K562 (cell line): ENCODE measurements at regions not wholly inside any gene's neighbourhood (a gene's known extent, or its start where the extent isn't known, plus 50 kb on each side); places are given as distances from the start of the nearest gene placed in this dataset.

Experiments used
- ATAC-seq: fragments of 200-7000 bp; cut with Tn5 transposase; 3 replicates; pipeline ENCODE4 v1.9.1; 2020; ENCODE audit warnings: moderate library complexity
- BruUV-seq: library from RNA; stranded (reverse); fragments of 400-500 nt; replicated peaks from 2 replicates; lab custom pipeline; 2021; lab: Mats Ljungman, UMichigan
- CTCF ChIA-PET: fragments of 300-600 bp; formaldehyde crosslinking; extraction: SDS; loops from one replicate; lab custom pipeline; 2021; ENCODE audit warnings: low intra/inter-chr PET ratio; lab: Yijun Ruan, JAX
- POLR2A ChIA-PET: fragments of 300-600, 350-650 bp; sonication (Branson Sonifier 250); formaldehyde crosslinking; extraction: SDS; loops from one replicate; lab custom pipeline; 2021; ENCODE audit warnings: antibody characterized with exemption, inconsistent platforms; lab: Yijun Ruan, JAX
- DNase-seq, 4 experiments: peaks; one replicate each; pipeline versions ENCODE4 v3.0.0 to v3.0.0-alpha.2; 2011 to 2018; ENCODE audit warnings: low spot score in 3 of 4, mixed read lengths in 3 of 4; ENCODE audit errors: extremely low read depth in 1 of 4
- FAIRE-seq: peaks from 2 replicates; lab custom pipeline; 2011; peaks lifted over from hg19 to GRCh38; lab: Jason Lieb, UNC
- H2AFZ ChIP-seq: 2 replicates; pipeline ENCODE4 v1.6.0; 2011; ENCODE audit warnings: low read depth, low read length, control low read depth, inconsistent platforms
- H3K27ac ChIP-seq: fragments of 200-600 bp; 3 replicates; pipeline ENCODE4 v1.8.0; 2011; ENCODE audit warnings: low read depth, mild to moderate bottlenecking, control low read depth, inconsistent platforms, low read length, moderate library complexity, mixed read lengths; ENCODE audit errors: extremely low read depth
- H3K27me3 ChIP-seq, 2 experiments: fragments of 300-600 bp in 1 of 2; 2 replicates in 1 of 2; 3 replicates in 1 of 2; pipeline versions ENCODE4 v1.6.0 to v1.8.0; 2011; ENCODE audit warnings: inconsistent platforms in 2 of 2, low read length in 2 of 2, mild to moderate bottlenecking in 1 of 2, mixed read lengths in 1 of 2, moderate library complexity in 1 of 2; ENCODE audit not compliant: control insufficient read depth in 2 of 2, insufficient read depth in 2 of 2
- H3K36me3 ChIP-seq: fragments of 300-600 bp; 3 replicates; pipeline ENCODE4 v1.8.0; 2011; ENCODE audit warnings: mild to moderate bottlenecking, low read length, inconsistent platforms; ENCODE audit not compliant: control insufficient read depth, insufficient read depth
- H3K4me1 ChIP-seq, 2 experiments: fragments of 200-600 bp in 1 of 2; replicated peaks in 1 of 2; 2 replicates in 1 of 2; 3 replicates in 1 of 2; pipeline versions ENCODE4 v1.5.1 to v1.8.0; 2011; ENCODE audit warnings: inconsistent platforms in 2 of 2, low read length in 2 of 2, mild to moderate bottlenecking in 1 of 2, mixed read lengths in 1 of 2, moderate library complexity in 1 of 2; ENCODE audit not compliant: control insufficient read depth in 2 of 2, insufficient read depth in 2 of 2
- H3K4me2 ChIP-seq: 2 replicates; pipeline ENCODE4 v1.6.1; 2011; ENCODE audit warnings: low read length, control low read depth, inconsistent platforms, mixed read lengths; ENCODE audit not compliant: insufficient read depth
- H3K4me3 ChIP-seq: fragments of 200-600 bp; sonication (generic), shearing (Covaris generic); 2 replicates; pipeline ENCODE4 v1.5.1; 2016; ENCODE audit warnings: control low read depth, inconsistent platforms
- H3K79me2 ChIP-seq: fragments of 200-600 bp; 3 replicates; pipeline ENCODE4 v1.8.0; 2011; ENCODE audit warnings: low read length, inconsistent platforms; ENCODE audit not compliant: control insufficient read depth, insufficient read depth
- H3K9ac ChIP-seq, 2 experiments: 2 replicates each; pipeline versions ENCODE4 v1.6.0 to v1.6.1; 2011; ENCODE audit warnings: low read depth in 2 of 2, low read length in 2 of 2, control low read depth in 1 of 2, inconsistent platforms in 1 of 2, mild to moderate bottlenecking in 1 of 2, mixed read lengths in 1 of 2; ENCODE audit not compliant: insufficient read depth in 1 of 2
- H3K9me1 ChIP-seq: one replicate; pipeline ENCODE4 v1.6.0; 2011; ENCODE audit warnings: inconsistent platforms, mild to moderate bottlenecking, low read length, moderate library complexity; ENCODE audit not compliant: control insufficient read depth, insufficient read depth
- H3K9me3 ChIP-seq: replicated peaks from 2 replicates; pipeline ENCODE4 v1.5.1; 2011; ENCODE audit warnings: low read depth, low read length, inconsistent platforms; ENCODE audit not compliant: control insufficient read depth, insufficient read depth
- H4K20me1 ChIP-seq: replicated peaks from 2 replicates; pipeline ENCODE4 v1.6.1; 2011; ENCODE audit warnings: low read length, inconsistent platforms, mixed read lengths; ENCODE audit not compliant: control insufficient read depth, insufficient read depth
- ATF2 ChIP-seq: sonication (generic); formaldehyde crosslinking; IDR thresholded peaks from 2 replicates; pipeline ENCODE4 v1.8.1; 2022; ENCODE audit warnings: missing genetic modification reagents
- CCNT2 ChIP-seq: IDR thresholded peaks from 2 replicates; pipeline ENCODE4 v1.6.1; 2011; ENCODE audit warnings: borderline replicate concordance, low read depth, mild to moderate bottlenecking, moderate library complexity, mixed read lengths, low read length; ENCODE audit not compliant: insufficient read length; ENCODE audit errors: extremely low read depth
- DLX4 ChIP-seq: fragments of 250-450 bp; sonication (Bioruptor Pico); IDR thresholded peaks from 2 replicates; pipeline ENCODE4 v1.6.1; 2021; ENCODE audit warnings: mild to moderate bottlenecking
- EP300 ChIP-seq: IDR thresholded peaks from 2 replicates; pipeline ENCODE4 v1.6.1; 2012; ENCODE audit warnings: low read length, improper control_type of control experiment
- HDAC6 ChIP-seq: IDR thresholded peaks from 2 replicates; pipeline ENCODE4 v1.6.1; 2012; ENCODE audit warnings: low read depth, mild to moderate bottlenecking, control low read depth, inconsistent platforms, low read length, moderate library complexity
- HIVEP1 ChIP-seq: fragments of 250-450 bp; sonication (Bioruptor Pico); IDR thresholded peaks from 2 replicates; pipeline ENCODE4 v1.4.0; 2020; ENCODE audit warnings: mild to moderate bottlenecking
- ILF3 ChIP-seq: fragments of 450-650 bp; IDR thresholded peaks from 2 replicates; pipeline ENCODE4 v1.6.1; 2018; ENCODE audit warnings: antibody characterized with exemption, mild to moderate bottlenecking, moderate library complexity, borderline replicate concordance
- JUNB ChIP-seq: fragments of 450-650 bp; formaldehyde crosslinking; conservative IDR thresholded peaks from 2 replicates; pipeline ENCODE4 v1.4.0; 2020; ENCODE audit warnings: mild to moderate bottlenecking
- MAFF ChIP-seq: IDR thresholded peaks from 2 replicates; pipeline ENCODE4 v1.6.1; 2012; ENCODE audit warnings: low read length, improper control_type of control experiment
- MCM2 ChIP-seq: fragments of 450-650 bp; IDR thresholded peaks from 2 replicates; pipeline ENCODE4 v1.6.1; 2017; ENCODE audit warnings: low read depth, mild to moderate bottlenecking
- NFIC ChIP-seq: fragments of 450-650 bp; IDR thresholded peaks from 2 replicates; pipeline ENCODE4 v1.6.1; 2017; ENCODE audit warnings: mild to moderate bottlenecking, inconsistent platforms
- POU5F1 ChIP-seq: fragments of 150-350 bp; IDR thresholded peaks from 2 replicates; pipeline ENCODE4 v1.6.1; 2014; ENCODE audit warnings: borderline replicate concordance, low read length, low read depth, mild to moderate bottlenecking; ENCODE audit not compliant: partially characterized antibody
- RBBP5 ChIP-seq: fragments of 200-600 bp; sonication (generic); IDR thresholded peaks from 2 replicates; pipeline ENCODE4 v1.6.1; 2012; ENCODE audit warnings: borderline replicate concordance, mild to moderate bottlenecking, low read length, control low read depth, inconsistent platforms; ENCODE audit not compliant: insufficient read depth, poor library complexity, severe bottlenecking
- SIN3A ChIP-seq, 2 experiments: fragments of 150-350 bp in 1 of 2; IDR thresholded peaks; 2 replicates each; pipeline ENCODE4 v1.6.1; 2011 to 2016; ENCODE audit warnings: borderline replicate concordance in 2 of 2, low read depth in 2 of 2, low read length in 2 of 2, mild to moderate bottlenecking in 2 of 2, moderate library complexity in 2 of 2; ENCODE audit not compliant: control insufficient read depth in 1 of 2
- TAF1 ChIP-seq: IDR thresholded peaks from 2 replicates; pipeline ENCODE4 v1.6.1; 2011; ENCODE audit warnings: mild to moderate bottlenecking, low read length, moderate library complexity; ENCODE audit not compliant: insufficient read depth, control insufficient read depth, severe bottlenecking; ENCODE audit errors: extremely low read depth
- XRCC3 ChIP-seq: fragments of 450-650 bp; IDR thresholded peaks from 2 replicates; pipeline ENCODE4 v1.6.1; 2017; ENCODE audit warnings: mild to moderate bottlenecking, moderate library complexity
- ZC3H8 ChIP-seq: fragments of 450-650 bp; IDR thresholded peaks from 2 replicates; pipeline ENCODE4 v1.6.1; 2017
- ZNF76 ChIP-seq: fragments of 250-450 bp; sonication (Bioruptor Pico); IDR thresholded peaks from 2 replicates; pipeline ENCODE4 v1.4.0; 2020; ENCODE audit warnings: mild to moderate bottlenecking, moderate library complexity, borderline replicate concordance
- ZNF778 ChIP-seq: fragments of 450-650 bp; formaldehyde crosslinking; IDR thresholded peaks from 2 replicates; pipeline ENCODE4 v1.4.0; 2020; ENCODE audit warnings: mild to moderate bottlenecking, moderate library complexity
- WGBS: fragments of 100-300 bp; shearing (Covaris generic); methylation state at CpG from one replicate; pipeline ENCODE4 v1.1.6; 2016; ENCODE audit warnings: low coverage, mixed read lengths; ENCODE audit not compliant: insufficient coverage; ENCODE audit errors: missing lambda C conversion rate; 5-methylcytosine and 5-hydroxymethylcytosine counted together
- in situ Hi-C: fragments of 300-500 bp; cut with MboI; formaldehyde crosslinking; loops from 4 replicates; pipeline ENCODE4 v1.15.0; 2018; ENCODE audit warnings: inconsistent platforms, mixed read lengths
- intact Hi-C: fragments of 100-400 bp; cut with micrococcal nuclease; formaldehyde crosslinking; loops from 2 replicates; pipeline ENCODE4 v1.14.2; 2022

GRCh38 chr2:12658310-12658945 is 58.3 kb upstream of the TRIB2 start:
- H3K79me2 ChIP-seq, result no peaks in the 10 kb centered on the region
- FAIRE-seq (no peak), ATAC-seq (no peak), DNase-seq (no peak)
- H3K27me3 ChIP-seq, result no peaks in the 10 kb centered on the region; a peak in 1 of 5 replicates
- H4K20me1 ChIP-seq, result no peaks in the 10 kb centered on the region
- 41% methylated on average over 3 of the region's 3 CpGs for WGBS
- H3K36me3 ChIP-seq, result no peaks in the 10 kb centered on the region
- no peak overlapping the region for H3K4me3 ChIP-seq
- no peak overlapping the region for H3K27ac ChIP-seq
- TF ChIP-seq TAF1 (no peak), MAFF (no peak), HDAC6 (no peak), JUNB (CRISPR knock-in tag) (no peak), ZNF778 (CRISPR knock-in tag) (no peak), CCNT2 (no peak), RBBP5 (no peak), MCM2 (no peak), ILF3 (no peak), ZNF76 (CRISPR knock-in tag) (no peak), HIVEP1 (CRISPR knock-in tag) (no peak), EP300 (no peak), ATF2 (CRISPR knock-in tag) (no peak), SIN3A (IDR thresholded peaks at IDR 0.05; ENCODE audit: borderline replicate concordance in 2 of 2, control insufficient read depth in 1 of 2, low read depth in 2 of 2, low read length in 2 of 2) (no peak), POU5F1 (no peak), DLX4 (CRISPR knock-in tag) (no peak), XRCC3 (no peak), ZC3H8 (no peak), NFIC (no peak)
- POLR2A ChIA-PET, result no interaction called here
- no peak overlapping the region for H2AFZ ChIP-seq
- no peaks in the 10 kb centered on the region for H3K4me1 ChIP-seq
- BruUV-seq, result no TSS peak
- intact Hi-C loops, result no loop called here
- no peak overlapping the region for H3K9ac ChIP-seq
- no peak overlapping the region for H3K4me2 ChIP-seq
- no peaks in the 10 kb centered on the region for H3K9me1 ChIP-seq
- H3K9me3 ChIP-seq, result no peaks in the 10 kb centered on the region
- in situ Hi-C loops, result no loop called here
- CTCF ChIA-PET, result no interaction called here
